ENCODE measurements at regions not wholly inside any gene's neighbourhood (a gene's known extent, or its start where the extent isn't known, plus 50 kb on each side); places are given as distances from the start of the nearest gene placed in this dataset.

GRCh38 chr3:152093901-152094300 lies 174.8 kb upstream of the MBNL1 start:
- TF ChIP-seq CTCF (IDR thresholded peaks at IDR 0.05 in 2 of 3, conservative IDR thresholded peaks at IDR 0.05 in 1 of 3; ENCODE audit: borderline replicate concordance in 1 of 3, insufficient read depth in 1 of 3, low read depth in 2 of 3, low read length in 2 of 3), result no peak
- no peak for TF ChIP-seq POLR2AphosphoS5 (IDR thresholded peaks at IDR 0.05; ENCODE audit: low read depth, low read length)
- TF ChIP-seq SRF (IDR thresholded peaks at IDR 0.05; ENCODE audit: low read depth), result no peak
- TF ChIP-seq RAD21 (IDR thresholded peaks at IDR 0.05; ENCODE audit: low read depth), result no peak
- no peak for TF ChIP-seq CBX3 (IDR thresholded peaks at IDR 0.05; ENCODE audit: low read depth)
- no peak for TF ChIP-seq SP1 (IDR thresholded peaks at IDR 0.05; ENCODE audit: low read depth)
- no peak for TF ChIP-seq CEBPB (IDR thresholded peaks at IDR 0.05; ENCODE audit: low read depth)
- no peak for TF ChIP-seq EZH2phosphoT487 (IDR thresholded peaks at IDR 0.05; ENCODE audit: borderline replicate concordance)
- TF ChIP-seq EZH2 (IDR thresholded peaks at IDR 0.05), result no peak
- TF ChIP-seq ZBTB33 (IDR thresholded peaks at IDR 0.05; ENCODE audit: extremely low read depth, insufficient replicate concordance, low read length), result no peak
- TF ChIP-seq TCF7L2 (IDR thresholded peaks at IDR 0.05; ENCODE audit: borderline replicate concordance, extremely low read depth, insufficient read depth, insufficient read length), result no peak
- TF ChIP-seq ZFX (IDR thresholded peaks at IDR 0.05), result no peak
- TF ChIP-seq SIN3A (IDR thresholded peaks at IDR 0.05; ENCODE audit: low read depth), result no peak

More at GRCh38 chr3:152093901-152094300, 174.8 kb upstream of the MBNL1 start:
- ChIA-PET CTCF (no interaction called here), RAD21 (ENCODE audit: low non-redundant PET in 1 of 2, low total read pairs in 2 of 2, uncharacterized antibody in 2 of 2, unreplicated experiment in 2 of 2) (no interaction called here), POLR2A (no interaction called here)
- Histone ChIP-seq H2AFZ (ENCODE audit: low read depth, low read length, poor library complexity, severe bottlenecking) (no peak overlapping the region), H3K27me3 (ENCODE audit: insufficient read depth, low read length) (no peaks in the 10 kb centered on the region), H3K79me2 (ENCODE audit: insufficient read depth, low read length) (no peaks in the 10 kb centered on the region), H3K36me3 (ENCODE audit: control insufficient read depth in 1 of 2, insufficient read depth in 2 of 2, low read length in 2 of 2) (no peaks in the 10 kb centered on the region), H3K9me2 (ENCODE audit: insufficient read depth) (no peaks in the 10 kb centered on the region), H3K9ac (ENCODE audit: low read length) (no peak overlapping the region), H3K9me3 (ENCODE audit: control insufficient read depth in 1 of 2, insufficient read depth in 1 of 2, low read depth in 1 of 2, low read length in 2 of 2) (no peaks in the 10 kb centered on the region), H4K20me1 (ENCODE audit: insufficient read depth) (no peaks in the 10 kb centered on the region), H3K4me1 (ENCODE audit: control insufficient read depth in 1 of 2, insufficient read depth in 2 of 2, low read length in 2 of 2) (no peaks in the 10 kb centered on the region), H3K4me3 (replicated peaks in 1 of 2; ENCODE audit: low read depth in 1 of 2, low read length in 2 of 2) (no peak overlapping the region), H3K27ac (ENCODE audit: low read depth, low read length) (no peak overlapping the region), H3K4me2 (ENCODE audit: low read length) (no peak overlapping the region)
- DNase-seq (ENCODE audit: low read depth, low spot score) (no peak), ATAC-seq (no peak)
- no TSS peak for BruUV-seq (replicated peaks)
- intact Hi-C loops (cut with micrococcal nuclease), result no loop called here

Data from HCT116 (cell line).